Left cardiac atrium (tissue), 4 donors: ENCODE measurements at regions not wholly inside any gene's neighbourhood (a gene's known extent, or its start where the extent isn't known, plus 50 kb on each side); places are given as distances from the start of the nearest gene placed in this dataset.
"Not testable (repeated sequence)": the region's sequence is repeated elsewhere in the genome, so short reads cannot be mapped to it uniquely, and the experiment has no call there.

Experiments used
- ATAC-seq, 2 donors: fragments of 200-7000 bp; cut with Tn5 transposase; one replicate each; pipeline ENCODE4 v1.9.1; 2020; ENCODE audit warnings: mild to moderate bottlenecking in 2 of 2, moderate library complexity in 2 of 2
- DNase-seq: peaks from one replicate; pipeline ENCODE4 v3.0.0-alpha.2; 2020
- intact Hi-C, 2 donors: fragments of 100-400 bp; cut with DNase I; formaldehyde crosslinking; loops; one replicate each; pipeline versions ENCODE4 v1.14.1 to v1.15.1; 2022 to 2023
- donor health status: DM: no; HTN: yes; CAD: no.
- donor health status: DM: no; HTN: yes; CAD: no; lungs with severe emphysema.
- donor health status: DM: yes; HTN: yes; CAD: no.
- donor health status: Dilated cardiomyopathy.

DNA sequence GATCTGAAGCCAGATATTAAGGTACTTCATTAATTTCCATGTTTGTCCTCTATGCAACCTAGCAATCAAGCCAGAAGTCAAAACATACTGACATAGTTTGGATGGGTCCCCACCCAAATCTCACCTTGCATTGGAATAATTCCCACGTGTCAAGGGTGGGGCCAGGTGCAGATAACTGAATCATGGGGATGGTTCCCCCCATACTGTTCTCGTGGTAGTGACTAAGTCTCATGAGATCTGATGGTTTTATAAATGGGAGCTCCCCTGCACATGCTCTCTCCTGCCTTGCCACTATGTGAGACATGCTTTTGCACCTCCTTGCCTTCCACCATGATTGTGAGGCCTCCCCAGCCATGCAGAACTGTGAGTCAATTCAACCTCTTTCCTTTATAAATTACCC lies 143.9 kb upstream of the C1QTNF3 start:
- intact Hi-C loops, ATAC-seq, DNase-seq: not testable (repeated sequence)

DNA sequence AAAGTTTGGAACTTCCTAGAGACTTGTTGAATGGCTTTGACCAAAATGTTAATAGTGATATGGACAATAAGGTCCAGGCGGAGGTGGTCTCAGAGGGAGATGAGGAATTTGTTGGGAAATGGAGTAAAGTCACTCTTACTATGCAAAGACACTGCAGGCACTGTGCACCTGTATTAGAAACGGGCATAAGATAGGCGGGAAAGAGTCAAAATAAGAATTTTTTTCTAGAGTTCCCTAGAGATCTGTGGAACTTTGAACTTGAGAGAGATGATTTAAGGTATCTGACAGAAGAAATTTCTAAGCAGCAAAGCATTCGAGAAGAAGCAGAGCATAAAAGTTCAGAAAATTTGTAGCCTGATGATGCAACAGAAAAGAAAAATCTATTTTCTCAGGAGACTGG lies 144.4 kb upstream of the C1QTNF3 start:
- ATAC-seq, intact Hi-C loops, DNase-seq: not testable (repeated sequence)

DNA sequence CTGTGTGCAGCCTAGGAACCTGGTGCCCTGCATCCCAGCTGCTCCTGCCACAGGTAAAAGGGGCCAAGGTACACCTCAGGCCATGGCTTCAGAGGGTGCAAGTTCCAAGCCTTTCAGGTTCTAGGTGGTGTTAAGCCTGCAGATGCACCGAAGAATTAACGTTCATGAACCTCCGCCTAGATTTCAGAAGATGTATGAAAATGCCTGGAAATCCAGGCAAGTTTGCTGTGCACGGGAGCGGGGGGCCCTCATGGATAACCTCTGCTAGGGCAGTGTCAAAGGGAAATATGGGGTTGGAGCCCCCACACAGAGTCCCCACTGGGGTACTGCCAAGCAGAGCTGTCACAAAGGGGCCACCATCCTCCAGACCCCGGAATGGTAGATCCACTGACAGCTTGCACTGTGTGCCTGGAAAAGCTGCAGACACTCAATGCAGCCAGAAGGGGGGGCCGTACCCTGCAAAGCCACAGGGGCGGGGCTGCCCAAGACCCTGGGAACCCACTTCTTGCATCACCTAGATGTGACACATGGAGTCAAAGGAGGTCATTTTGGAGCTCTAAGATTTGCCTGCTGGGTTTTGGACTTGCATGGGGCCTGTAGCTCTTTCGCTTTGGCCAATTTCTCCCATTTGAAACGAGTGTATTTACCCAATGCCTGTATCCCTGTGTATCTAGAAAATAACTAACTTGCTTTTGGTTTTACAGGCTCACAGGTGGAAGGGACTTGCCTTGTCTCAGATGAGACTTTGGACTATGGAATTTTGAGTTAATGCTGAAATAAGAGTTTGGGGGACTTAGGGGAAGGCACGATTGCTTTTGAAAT lies 145.2 kb upstream of the C1QTNF3 start:
- peak; percentile 50 for DNase-seq
- ATAC-seq, intact Hi-C loops: not testable (repeated sequence)

- peak; percentile 35 for DNase-seq
- ATAC-seq = not testable (repeated sequence)
Observed at GRCh38 chr5:34189246-34189645, 146.2 kb upstream of the C1QTNF3 start.

GRCh38 chr5:34189752-34190411 lies 146.9 kb upstream of the C1QTNF3 start:
- intact Hi-C loops, ATAC-seq: not testable (repeated sequence)
- DNase-seq = peak; percentile 28

More at GRCh38 chr5:34189246-34189645, 146.2 kb upstream of the C1QTNF3 start:
- intact Hi-C loops = not testable (repeated sequence)

GRCh38 chr5:34190466-34190865 lies 147.5 kb upstream of the C1QTNF3 start:
- intact Hi-C loops, ATAC-seq: not testable (repeated sequence)
- peak; percentile 41 for DNase-seq

GRCh38 chr5:34191279-34191744 lies 148.3 kb upstream of the C1QTNF3 start:
- peak; percentile 40 for DNase-seq
- ATAC-seq, intact Hi-C loops: not testable (repeated sequence)

- ATAC-seq = not testable (repeated sequence)
Observed at GRCh38 chr5:34192064-34192922, 149.3 kb upstream of the C1QTNF3 start.

GRCh38 chr5:34192923-34193262 lies 149.9 kb upstream of the C1QTNF3 start:
- not testable (repeated sequence) for ATAC-seq
- peak; percentile 32 for DNase-seq

More at GRCh38 chr5:34192064-34192922, 149.3 kb upstream of the C1QTNF3 start:
- peak; percentile 34 for DNase-seq
- intact Hi-C loops = not testable (repeated sequence)

GRCh38 chr5:34193297-34193696 lies 150.3 kb upstream of the C1QTNF3 start:
- intact Hi-C loops, ATAC-seq: not testable (repeated sequence)
- peak; percentile 22 for DNase-seq

More at GRCh38 chr5:34192923-34193262, 149.9 kb upstream of the C1QTNF3 start:
- intact Hi-C loops = not testable (repeated sequence)

- ATAC-seq, intact Hi-C loops, DNase-seq: not testable (repeated sequence)
Observed at GRCh38 chr5:34193804-34194203, 150.8 kb upstream of the C1QTNF3 start.

DNA sequence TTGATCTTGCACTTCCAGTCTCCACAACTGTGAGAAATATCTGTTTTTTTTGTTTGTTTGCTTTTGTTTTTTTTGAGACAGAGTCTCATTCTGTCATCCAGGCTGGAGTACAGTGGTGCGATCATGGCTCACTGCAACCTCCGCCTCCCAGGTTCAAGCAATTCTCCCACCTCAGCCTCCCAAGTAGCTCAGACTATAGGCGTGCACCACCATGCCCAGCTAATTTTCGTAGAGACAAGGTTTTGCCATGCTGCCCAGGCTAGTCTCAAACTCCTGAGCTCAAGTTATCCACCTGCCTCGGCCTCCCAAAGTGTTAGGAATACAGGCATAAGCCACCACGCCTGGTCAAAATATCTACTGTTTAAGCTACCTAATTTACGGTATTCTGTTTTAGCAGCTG lies 153.1 kb upstream of the C1QTNF3 start:
- DNase-seq, ATAC-seq, intact Hi-C loops: not testable (repeated sequence)

DNA sequence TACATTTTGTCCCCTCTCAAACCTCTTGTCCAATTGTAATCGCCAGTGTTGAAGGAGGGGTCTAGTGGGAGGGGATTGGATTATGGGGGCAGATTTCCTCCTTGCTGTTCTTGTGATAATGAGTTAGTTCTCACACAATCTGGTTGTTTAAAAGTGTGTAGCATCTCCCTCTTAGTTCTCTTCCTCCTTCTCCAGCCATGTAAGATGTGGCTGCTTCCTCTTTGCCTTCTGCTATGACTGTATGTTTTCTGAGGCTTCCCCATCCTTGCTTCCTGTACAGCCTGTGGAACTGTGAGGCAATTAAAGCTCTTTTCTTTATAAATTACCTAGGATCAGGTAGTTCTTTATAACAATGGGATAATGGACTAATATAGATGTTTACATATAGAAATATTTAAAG lies 162.3 kb upstream of the C1QTNF3 start:
- ATAC-seq, intact Hi-C loops, DNase-seq: not testable (repeated sequence)

DNA sequence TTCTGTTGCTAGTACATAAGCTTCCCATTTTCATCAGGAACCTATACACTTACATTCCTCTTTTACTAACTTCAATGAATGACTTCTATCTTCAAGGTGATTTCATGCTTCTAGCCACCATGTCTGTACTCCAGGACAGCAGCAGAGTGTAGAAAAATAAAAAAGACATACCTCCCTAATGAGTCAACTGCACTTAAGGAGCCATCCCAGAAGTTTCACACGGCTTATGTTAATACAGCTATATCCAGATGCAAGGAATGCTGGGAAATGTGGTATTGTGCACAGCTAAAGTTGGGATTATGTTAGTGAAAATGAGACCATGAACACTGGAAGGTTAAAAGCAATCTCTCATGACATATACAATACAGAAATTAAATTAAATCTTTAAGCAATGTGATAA lies 174.4 kb upstream of the C1QTNF3 start:
- intact Hi-C loops, ATAC-seq, DNase-seq: not testable (repeated sequence)

DNA sequence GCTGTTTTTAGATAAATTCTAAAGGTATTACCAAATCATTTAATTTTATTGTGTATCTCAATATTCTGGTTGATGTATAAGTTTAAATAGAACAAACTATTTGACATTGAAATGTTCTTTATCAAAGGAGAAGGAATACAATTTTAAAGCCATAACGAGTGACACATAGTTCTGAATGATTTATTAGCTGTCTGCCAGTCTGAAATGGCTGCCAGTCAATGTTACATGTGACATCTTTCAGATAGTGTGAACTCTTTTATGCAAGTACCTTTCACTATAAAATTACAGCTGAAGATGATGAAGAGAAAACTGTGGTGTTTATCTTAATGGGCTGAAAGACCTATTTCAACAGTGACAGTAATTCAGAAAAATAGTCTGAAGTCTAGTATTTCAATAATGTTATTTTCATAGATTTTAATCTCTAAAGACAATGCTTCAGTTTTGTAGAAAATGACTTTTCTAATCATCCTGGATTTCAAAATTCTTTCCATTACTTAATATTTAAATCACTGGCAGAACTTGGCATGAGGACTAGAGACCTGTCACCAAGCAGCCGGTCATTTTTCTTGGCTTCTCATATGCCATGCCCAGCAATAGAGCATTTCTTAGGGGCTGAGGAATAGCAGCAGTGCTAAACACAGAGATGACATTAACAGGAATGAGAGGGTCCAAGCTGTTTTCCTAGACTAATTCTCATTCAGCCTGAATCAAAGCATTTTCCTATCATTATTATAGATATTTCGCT lies 178.5 kb upstream of the C1QTNF3 start:
- intact Hi-C loops, ATAC-seq, DNase-seq: not testable (repeated sequence)

DNA sequence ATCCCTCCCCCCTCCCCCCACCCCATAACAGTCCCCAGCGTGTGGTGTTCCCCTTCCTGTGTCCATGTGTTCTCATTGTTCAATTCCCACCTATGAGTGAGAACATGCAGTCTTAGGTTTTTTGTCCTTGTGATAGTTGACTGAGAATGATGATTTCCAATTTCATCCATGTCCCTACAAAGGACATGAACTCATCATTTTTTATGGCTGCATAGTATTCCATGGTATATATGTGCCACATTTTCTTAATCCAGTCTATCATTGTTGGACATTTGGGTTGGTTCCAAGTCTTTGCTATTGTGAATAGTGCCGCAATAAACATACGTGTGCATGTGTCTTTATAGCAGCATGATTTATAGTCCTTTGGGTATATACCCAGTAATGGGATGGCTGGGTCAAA lies 180.1 kb upstream of the C1QTNF3 start:
- ATAC-seq, DNase-seq, intact Hi-C loops: not testable (repeated sequence)

GRCh38 chr5:34230402-34230801 lies 187.4 kb upstream of the C1QTNF3 start:
- intact Hi-C loops, DNase-seq, ATAC-seq: not testable (repeated sequence)

GRCh38 chr5:34243802-34244201 lies 200.8 kb upstream of the C1QTNF3 start:
- ATAC-seq, DNase-seq, intact Hi-C loops: not testable (repeated sequence)
